ENCODE measurements at regions not wholly inside any gene's neighbourhood (a gene's known extent, or its start where the extent isn't known, plus 50 kb on each side); places are given as distances from the start of the nearest gene placed in this dataset.
"Not testable (repeated sequence)": the region's sequence is repeated elsewhere in the genome, so short reads cannot be mapped to it uniquely, and the experiment has no call there.

- Histone ChIP-seq H3K27ac (no peak overlapping the region), H3K79me2 (no peaks in the 10 kb centered on the region), H3K9me3 (ENCODE audit: low read depth) (no peaks in the 10 kb centered on the region), H3K9me2 (replicated peaks; ENCODE audit: insufficient read depth) (no peaks in the 10 kb centered on the region), H2AFZ (no peak overlapping the region), H4K20me1 (ENCODE audit: insufficient read depth, poor library complexity, severe bottlenecking) (no peaks in the 10 kb centered on the region), H3K4me2 (no peak overlapping the region), H3K4me1 (ENCODE audit: insufficient read depth) (no peaks in the 10 kb centered on the region), H3K36me3 (replicated peaks; ENCODE audit: insufficient read depth, low read depth) (no peaks in the 10 kb centered on the region), H3K27me3 (no peaks in the 10 kb centered on the region), H3K4me3 (no peak overlapping the region)
- no peak for DNase-seq (ENCODE audit: low spot score)
- WGBS (ENCODE audit: low lambda C conversion rate, missing lambda C conversion rate): 86% methylated on average over 3 of the region's 3 CpGs
- no peak for TF ChIP-seq EZH2phosphoT487 (IDR thresholded peaks at IDR 0.05; ENCODE audit: low read depth, severe bottlenecking, unreplicated experiment)
- TF ChIP-seq EZH2 (IDR thresholded peaks at IDR 0.05; ENCODE audit: borderline replicate concordance): no peak
- TF ChIP-seq, protein P1, sequence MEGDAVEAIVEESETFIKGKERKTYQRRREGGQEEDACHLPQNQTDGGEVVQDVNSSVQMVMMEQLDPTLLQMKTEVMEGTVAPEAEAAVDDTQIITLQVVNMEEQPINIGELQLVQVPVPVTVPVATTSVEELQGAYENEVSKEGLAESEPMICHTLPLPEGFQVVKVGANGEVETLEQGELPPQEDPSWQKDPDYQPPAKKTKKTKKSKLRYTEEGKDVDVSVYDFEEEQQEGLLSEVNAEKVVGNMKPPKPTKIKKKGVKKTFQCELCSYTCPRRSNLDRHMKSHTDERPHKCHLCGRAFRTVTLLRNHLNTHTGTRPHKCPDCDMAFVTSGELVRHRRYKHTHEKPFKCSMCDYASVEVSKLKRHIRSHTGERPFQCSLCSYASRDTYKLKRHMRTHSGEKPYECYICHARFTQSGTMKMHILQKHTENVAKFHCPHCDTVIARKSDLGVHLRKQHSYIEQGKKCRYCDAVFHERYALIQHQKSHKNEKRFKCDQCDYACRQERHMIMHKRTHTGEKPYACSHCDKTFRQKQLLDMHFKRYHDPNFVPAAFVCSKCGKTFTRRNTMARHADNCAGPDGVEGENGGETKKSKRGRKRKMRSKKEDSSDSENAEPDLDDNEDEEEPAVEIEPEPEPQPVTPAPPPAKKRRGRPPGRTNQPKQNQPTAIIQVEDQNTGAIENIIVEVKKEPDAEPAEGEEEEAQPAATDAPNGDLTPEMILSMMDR (IDR thresholded peaks at IDR 0.05; ENCODE audit: poor library complexity): no peak
Measured at GRCh38 chr4:33116871-33117270, 2396.7 kb downstream of the PCDH7 start.

- Histone ChIP-seq H3K4me1 (ENCODE audit: insufficient read depth) (no peaks in the 10 kb centered on the region), H3K9me2 (replicated peaks; ENCODE audit: insufficient read depth) (no peaks in the 10 kb centered on the region), H3K27me3 (no peaks in the 10 kb centered on the region), H3K9me3 (ENCODE audit: low read depth) (no peaks in the 10 kb centered on the region), H3K79me2 (no peaks in the 10 kb centered on the region), H3K27ac (no peak overlapping the region), H3K36me3 (replicated peaks; ENCODE audit: insufficient read depth, low read depth) (no peaks in the 10 kb centered on the region), H3K4me3 (no peak overlapping the region), H2AFZ (no peak overlapping the region), H3K4me2 (no peak overlapping the region), H4K20me1 (ENCODE audit: insufficient read depth, poor library complexity, severe bottlenecking) (no peaks in the 10 kb centered on the region)
- WGBS (ENCODE audit: low lambda C conversion rate, missing lambda C conversion rate): 88% methylated on average over 1 of the region's 1 CpG
- no peak for TF ChIP-seq EZH2phosphoT487 (IDR thresholded peaks at IDR 0.05; ENCODE audit: low read depth, severe bottlenecking, unreplicated experiment)
- TF ChIP-seq, protein P1 (IDR thresholded peaks at IDR 0.05; ENCODE audit: poor library complexity): no peak
- TF ChIP-seq EZH2 (IDR thresholded peaks at IDR 0.05; ENCODE audit: borderline replicate concordance): no peak
- DNase-seq (ENCODE audit: low spot score): no peak
Measured at GRCh38 chr4:33126002-33126401, 2405.8 kb downstream of the PCDH7 start.

DNA sequence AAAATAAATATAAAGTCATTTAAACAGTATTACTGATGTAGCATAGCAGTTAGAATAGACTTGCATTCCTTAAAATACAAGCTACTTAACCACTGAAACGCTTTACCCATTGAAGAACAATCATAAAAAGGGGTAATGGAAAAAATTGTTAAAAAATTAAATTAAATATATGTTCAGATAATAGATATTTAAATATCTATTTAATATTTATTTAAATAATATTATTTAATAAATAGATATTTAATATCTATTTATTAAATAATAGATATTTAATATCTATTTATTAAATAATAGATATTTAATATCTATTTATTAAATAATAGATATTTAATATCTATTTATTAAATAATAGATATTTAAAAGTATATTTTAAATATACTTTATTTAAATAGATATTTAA is 2410.5 kb downstream of the PCDH7 start:
- not testable (repeated sequence) for H3K4me2 ChIP-seq; H3K9me2 ChIP-seq (replicated peaks; ENCODE audit: insufficient read depth); H3K27ac ChIP-seq; H3K4me3 ChIP-seq; H3K36me3 ChIP-seq (replicated peaks; ENCODE audit: insufficient read depth, low read depth); H3K4me1 ChIP-seq (ENCODE audit: insufficient read depth); H2AFZ ChIP-seq; H3K79me2 ChIP-seq; H3K9me3 ChIP-seq (ENCODE audit: low read depth); H3K27me3 ChIP-seq; H4K20me1 ChIP-seq (ENCODE audit: insufficient read depth, poor library complexity, severe bottlenecking); DNase-seq (ENCODE audit: low spot score)
- 96% methylated on average over 1 of the region's 1 CpG for WGBS (ENCODE audit: low lambda C conversion rate, missing lambda C conversion rate)

- no peak overlapping the region for H3K27ac ChIP-seq
- H3K4me1 ChIP-seq (ENCODE audit: insufficient read depth): no peaks in the 10 kb centered on the region
- no peak overlapping the region for H2AFZ ChIP-seq
- no peak for DNase-seq (ENCODE audit: low spot score)
- H3K9me3 ChIP-seq (ENCODE audit: low read depth): no peaks in the 10 kb centered on the region
- TF ChIP-seq EZH2phosphoT487 (IDR thresholded peaks at IDR 0.05; ENCODE audit: low read depth, severe bottlenecking, unreplicated experiment) (no peak), EZH2 (IDR thresholded peaks at IDR 0.05; ENCODE audit: borderline replicate concordance) (no peak)
- TF ChIP-seq, protein P1 (IDR thresholded peaks at IDR 0.05; ENCODE audit: poor library complexity): no peak
- H3K79me2 ChIP-seq: no peaks in the 10 kb centered on the region
- WGBS (ENCODE audit: low lambda C conversion rate, missing lambda C conversion rate): 66% methylated on average over 2 of the region's 2 CpGs
- H4K20me1 ChIP-seq (ENCODE audit: insufficient read depth, poor library complexity, severe bottlenecking): no peaks in the 10 kb centered on the region
- H3K27me3 ChIP-seq: no peaks in the 10 kb centered on the region
- H3K36me3 ChIP-seq (replicated peaks; ENCODE audit: insufficient read depth, low read depth): no peaks in the 10 kb centered on the region
- H3K4me2 ChIP-seq: no peak overlapping the region
- H3K9me2 ChIP-seq (replicated peaks; ENCODE audit: insufficient read depth): no peaks in the 10 kb centered on the region
- no peak overlapping the region for H3K4me3 ChIP-seq
Measured at GRCh38 chr4:33133723-33134122, 2413.6 kb downstream of the PCDH7 start.
